M059J (cell line): ENCODE measurements at regions not wholly inside any gene's neighbourhood (a gene's known extent, or its start where the extent isn't known, plus 50 kb on each side); places are given as distances from the start of the nearest gene placed in this dataset.

Source experiments
- DNase-seq: peaks from one replicate; pipeline ENCODE4 v3.0.0-alpha.2; 2012; ENCODE audit warnings: low read depth

DNA sequence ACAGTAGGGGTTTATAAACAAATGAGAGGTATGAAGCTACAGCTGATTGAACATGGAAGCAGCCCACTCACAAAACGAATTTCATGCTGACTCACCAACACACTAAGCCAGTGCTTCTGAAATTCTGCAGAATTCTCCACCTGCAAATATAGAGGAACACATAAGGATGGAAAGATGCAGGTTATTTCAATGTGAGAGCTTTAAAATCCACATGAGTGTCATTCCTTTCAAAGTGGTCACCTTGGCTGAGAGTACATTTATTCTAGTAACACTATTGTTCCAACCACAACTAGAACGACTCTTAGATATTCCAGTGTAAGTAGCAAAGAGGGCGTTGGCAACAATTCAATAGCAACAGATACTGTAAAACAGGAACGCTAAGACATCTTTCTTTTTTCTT is 189.9 kb upstream of the TSC22D2 start:
- DNase-seq, result no peak

DNA sequence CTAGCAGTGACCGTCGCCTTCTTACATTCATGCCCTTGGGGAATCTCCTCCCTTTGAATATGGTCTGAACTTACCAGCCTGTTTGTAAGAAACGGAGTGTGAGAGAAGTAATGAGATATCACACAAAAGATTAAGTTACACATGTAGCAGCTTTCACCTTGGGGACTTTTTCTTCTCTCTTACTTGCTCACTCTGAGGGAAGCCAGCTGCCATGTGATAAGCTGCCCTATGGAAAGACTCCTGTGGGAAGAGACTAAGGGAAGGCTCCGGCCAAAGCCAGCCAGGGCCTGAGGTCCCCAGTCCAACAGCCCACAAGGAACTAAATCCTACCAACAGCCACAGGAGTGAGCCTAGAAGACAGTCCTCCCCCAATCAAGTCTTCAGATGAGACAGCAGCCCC is 190.4 kb upstream of the TSC22D2 start:
- no peak for DNase-seq

GRCh38 chr3:150216866-150217600 is 191.1 kb upstream of the TSC22D2 start:
- DNase-seq, result no peak

- peak; percentile 89 for DNase-seq
Measured at GRCh38 chr3:150216041-150216811, 191.9 kb upstream of the TSC22D2 start.

GRCh38 chr3:150215616-150216015 is 192.5 kb upstream of the TSC22D2 start:
- peak; percentile 83 for DNase-seq

DNA sequence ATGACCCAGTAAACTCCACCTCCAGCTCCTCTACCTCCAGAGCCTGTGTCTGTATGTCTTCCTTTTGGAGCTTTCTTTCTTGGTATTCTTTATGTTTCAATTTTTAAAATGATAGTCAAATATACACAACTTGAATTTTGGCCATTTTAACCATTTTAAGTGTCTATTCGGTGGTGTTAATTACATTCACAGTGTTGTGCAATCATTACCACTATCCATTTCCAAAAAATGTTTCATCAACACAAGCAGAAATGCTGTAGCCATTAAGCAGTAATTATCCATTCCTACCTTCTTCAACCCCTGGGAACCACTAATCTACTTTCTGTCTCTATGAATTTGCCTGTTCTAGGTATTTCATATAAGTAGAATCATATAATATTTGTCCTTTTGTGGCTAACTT is 194.5 kb upstream of the TSC22D2 start:
- no peak for DNase-seq

DNA sequence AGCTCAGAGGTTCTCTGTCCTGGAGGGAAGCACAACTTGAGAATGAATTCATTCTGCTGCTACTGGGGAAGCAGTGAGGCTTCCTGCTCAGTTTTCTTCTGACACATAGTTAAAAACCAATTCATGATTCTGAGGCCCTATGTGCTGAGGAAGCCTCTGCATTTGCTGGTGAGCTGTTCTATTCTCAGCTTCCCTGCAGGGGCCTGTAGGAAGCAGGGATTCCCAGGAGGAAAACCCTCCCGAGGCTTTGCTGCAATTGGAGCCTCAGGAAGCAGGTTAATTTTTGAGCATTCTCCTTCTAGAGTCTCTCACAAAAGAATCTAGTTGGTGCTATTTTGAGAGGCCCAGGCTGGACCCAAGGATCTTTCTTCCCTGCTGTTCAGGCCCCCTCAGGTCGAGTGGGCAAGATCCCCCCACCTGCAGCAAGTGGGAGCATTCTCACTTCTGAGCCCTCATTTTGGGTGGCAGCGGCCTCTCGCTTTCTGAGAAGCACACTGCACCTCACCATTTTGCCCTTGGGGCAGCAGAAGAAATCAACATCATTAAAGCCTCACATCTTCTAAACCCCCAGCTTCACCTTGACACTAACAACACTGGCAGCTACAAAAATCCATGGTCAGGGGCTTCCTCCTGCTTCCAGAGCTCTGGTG is 197.5 kb upstream of the TSC22D2 start:
- DNase-seq, result no peak

- DNase-seq, result no peak
Measured at GRCh38 chr3:150203273-150203672, 204.8 kb upstream of the TSC22D2 start.

- no peak for DNase-seq
Measured at GRCh38 chr3:150202711-150203110, 205.4 kb upstream of the TSC22D2 start.

DNA sequence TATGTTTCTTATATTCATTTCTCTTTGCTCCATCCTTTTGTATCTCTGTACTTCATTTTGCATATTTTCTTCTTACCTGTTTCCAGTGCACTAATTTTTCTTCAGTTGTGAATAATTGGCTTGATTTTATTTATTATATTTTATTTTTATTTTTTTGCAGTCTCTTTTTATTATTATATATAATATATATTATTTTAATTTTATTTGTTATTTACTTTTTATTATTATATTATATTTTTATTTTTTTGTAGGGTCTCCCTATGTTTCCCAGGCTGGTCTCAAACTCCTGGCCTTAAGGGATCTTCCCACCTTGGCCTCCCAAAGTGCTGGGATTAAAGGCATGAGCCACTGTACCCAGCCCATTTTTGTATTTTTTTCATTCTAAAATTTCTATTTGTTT is 213.1 kb upstream of the TSC22D2 start:
- DNase-seq, result no peak

DNA sequence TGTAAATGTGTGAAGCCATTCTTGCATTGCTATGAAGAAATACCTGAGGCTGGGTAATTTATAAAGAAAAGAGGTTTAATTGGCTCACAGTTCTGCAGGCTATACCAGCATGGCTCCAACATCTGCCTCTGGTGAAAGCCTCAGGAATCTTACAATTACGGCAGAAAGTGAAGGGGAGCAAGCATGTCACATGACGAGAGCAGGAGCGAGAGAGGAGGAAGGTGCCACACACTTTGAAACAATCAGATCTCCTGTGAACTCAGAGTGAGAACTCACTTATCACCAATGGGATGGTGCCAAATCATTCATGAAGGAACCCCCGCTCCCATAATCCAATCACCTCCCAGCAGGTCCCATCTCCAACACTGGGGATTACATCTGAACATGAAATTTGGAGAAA is 213.6 kb upstream of the TSC22D2 start:
- DNase-seq, result no peak

- peak; percentile 68 for DNase-seq
Measured at GRCh38 chr3:150184426-150185071, 213.9 kb upstream of the PFN2 start.

DNA sequence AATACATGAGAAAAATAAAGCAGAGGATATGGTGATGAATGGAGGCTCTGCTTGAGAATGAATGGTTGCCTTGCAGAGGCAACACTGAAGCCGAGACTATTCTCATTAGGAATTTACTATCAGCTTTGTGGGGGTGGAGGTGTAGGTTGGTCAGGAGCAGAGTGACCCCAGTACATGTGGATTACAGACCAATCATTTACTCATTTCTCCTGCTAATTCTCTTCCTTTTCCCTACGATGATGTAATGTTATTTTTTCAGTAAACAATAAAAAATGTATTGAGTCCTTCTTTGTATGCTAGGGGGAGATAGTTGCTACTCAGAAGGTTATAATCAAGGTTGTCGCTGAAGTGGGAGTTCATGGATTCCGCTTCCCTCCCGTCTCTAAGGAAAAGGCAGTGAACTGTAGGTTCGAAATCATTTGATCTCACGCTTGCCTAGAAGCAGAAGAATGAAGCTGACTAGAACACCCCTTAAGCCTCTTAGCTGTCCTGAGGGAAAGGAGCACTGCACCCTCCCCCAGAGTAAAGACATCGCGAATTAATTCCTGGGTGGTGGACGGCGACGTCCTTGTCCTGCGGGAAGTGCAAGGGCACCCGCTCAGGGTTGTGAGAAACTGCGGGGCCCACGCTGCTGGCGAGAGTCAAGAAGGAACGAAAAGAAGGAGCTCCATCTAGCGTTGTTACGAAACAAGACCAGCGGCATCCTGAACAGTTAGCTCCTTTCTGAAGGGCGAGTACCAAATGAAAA is 213.2 kb upstream of the PFN2 start:
- DNase-seq, result peak; percentile 90

DNA sequence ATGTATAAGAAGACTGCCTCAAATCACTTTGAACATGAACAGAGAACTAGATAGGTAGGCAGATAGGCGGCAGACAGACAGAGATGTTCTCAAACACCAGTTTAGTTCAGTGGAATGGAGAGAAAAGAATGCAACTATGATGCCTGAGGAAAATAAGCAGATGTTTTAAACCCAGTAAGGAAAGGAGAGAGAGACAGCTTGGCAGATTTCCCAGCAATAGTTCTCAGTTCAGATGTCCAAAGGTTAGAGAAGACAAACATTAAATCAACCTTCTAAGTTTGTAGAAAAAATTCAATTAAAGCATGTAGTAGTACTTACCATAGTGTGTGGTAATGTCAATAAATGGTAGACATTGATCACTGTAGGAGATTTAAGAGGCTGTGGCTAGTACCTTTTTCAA is 209.6 kb upstream of the PFN2 start:
- peak; percentile 84 for DNase-seq

DNA sequence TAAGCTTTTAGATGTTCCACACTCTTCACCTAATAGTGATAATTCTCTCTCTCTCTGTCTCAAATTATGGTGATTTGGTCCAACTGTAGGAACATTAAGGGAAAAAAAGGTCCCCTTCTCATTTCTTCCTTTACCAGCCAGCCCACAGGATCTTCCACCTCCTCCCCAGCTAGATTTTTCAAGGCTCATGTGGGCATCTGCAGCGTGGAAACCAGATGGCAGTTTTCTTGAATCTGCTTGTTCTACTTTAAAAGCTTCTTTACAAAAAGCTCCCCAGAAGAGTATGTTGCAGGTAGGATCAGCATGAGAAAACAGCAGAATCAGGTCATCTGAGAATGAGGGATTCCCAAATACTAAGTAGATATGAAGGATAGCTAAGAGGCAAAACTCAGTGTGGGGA is 208.6 kb upstream of the PFN2 start:
- no peak for DNase-seq

DNA sequence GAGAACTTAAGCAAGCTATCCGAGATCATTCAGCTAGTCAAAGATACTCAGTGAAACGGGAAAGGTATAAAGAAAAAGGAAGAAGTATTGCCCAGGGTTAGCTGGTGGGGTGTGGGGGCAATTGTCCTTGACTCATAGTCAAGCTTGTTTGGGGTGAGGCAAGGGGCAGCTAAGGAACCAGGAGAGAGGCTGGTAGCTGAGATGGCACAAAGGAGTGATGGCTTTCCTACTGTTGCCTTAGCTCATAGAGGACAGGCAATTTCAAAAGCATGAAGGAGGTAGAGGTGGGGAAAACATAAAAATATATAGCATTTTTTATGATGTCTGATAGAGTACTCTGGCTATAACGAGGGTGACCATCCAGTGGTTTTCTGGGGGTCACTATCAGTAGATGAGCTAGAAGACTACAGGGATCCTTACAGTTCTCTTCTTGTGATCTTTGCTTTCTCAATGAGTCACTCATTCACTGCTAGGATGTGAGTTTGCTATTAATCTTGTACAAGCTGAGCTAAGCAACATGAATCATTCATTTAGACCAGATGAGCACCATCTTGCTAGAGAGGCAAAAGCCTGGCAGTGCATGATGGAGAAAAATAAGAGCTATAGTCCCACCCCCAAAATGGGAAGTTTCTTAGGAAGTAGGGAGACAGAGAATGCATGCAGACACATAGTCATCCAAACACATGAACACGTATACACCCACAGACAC is 207.1 kb upstream of the PFN2 start:
- DNase-seq, result peak; percentile 82

- no peak for DNase-seq
Measured at GRCh38 chr3:150174179-150174578, 203.5 kb upstream of the PFN2 start.

DNA sequence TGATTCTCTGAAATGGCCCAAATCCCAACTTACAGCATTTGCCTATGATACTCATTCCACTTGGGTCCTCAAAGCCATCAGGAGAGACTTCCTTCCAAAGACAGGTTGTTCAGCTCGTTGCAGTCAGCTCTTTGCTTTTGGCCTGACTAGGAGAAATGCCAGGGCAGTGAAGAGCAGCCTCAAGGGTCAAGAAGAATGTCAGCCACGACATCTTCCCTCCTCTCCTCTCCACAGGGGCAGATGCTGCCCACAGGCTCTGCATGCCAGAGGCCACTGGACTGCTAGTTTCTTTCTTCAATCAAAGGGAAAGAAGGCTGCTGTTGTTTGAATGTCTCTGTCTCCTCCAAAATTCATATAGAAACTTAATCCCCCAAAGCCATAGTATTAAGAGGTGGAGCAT is 201.7 kb upstream of the PFN2 start:
- peak; percentile 36 for DNase-seq

DNA sequence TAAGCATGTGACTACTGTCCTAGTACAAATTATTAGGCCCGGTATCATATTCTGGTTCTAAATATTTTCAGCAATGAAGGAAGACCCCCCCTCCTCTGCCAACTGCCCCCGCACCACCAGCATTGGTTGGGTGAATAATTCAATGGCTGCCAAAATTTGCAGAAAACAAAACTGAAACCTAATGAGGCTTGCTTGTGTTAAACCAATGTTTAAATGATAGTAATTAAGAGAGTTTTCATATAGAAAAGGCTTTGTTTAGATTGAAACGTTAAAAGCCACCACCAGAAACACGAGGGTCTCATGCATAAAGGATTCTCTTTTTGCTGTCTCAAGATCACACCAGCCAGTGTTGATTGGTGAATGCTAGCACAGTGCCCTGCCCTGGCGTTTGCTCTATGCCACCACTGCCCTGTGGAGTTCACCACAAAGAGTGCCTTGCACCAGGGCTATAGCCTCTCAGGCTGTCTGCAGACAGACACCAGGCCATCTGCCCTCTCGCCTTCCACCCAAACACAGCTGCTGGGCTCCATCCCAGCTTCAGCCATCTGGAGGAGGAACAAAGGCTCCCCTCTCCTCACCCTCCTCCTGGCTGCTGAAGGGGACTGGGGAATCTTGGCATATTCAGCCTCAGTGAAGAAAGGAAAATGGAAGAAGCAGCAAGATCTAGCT is 200.3 kb upstream of the PFN2 start:
- no peak for DNase-seq

- peak; percentile 60 for DNase-seq
Measured at GRCh38 chr3:150169330-150169940, 198.7 kb upstream of the PFN2 start.
